ENCODE measurements at regions not wholly inside any gene's neighbourhood (a gene's known extent, or its start where the extent isn't known, plus 50 kb on each side); places are given as distances from the start of the nearest gene placed in this dataset.
A peak's percentile ranks its signal among the peaks of the same experiment; 100 is the strongest.

DNA sequence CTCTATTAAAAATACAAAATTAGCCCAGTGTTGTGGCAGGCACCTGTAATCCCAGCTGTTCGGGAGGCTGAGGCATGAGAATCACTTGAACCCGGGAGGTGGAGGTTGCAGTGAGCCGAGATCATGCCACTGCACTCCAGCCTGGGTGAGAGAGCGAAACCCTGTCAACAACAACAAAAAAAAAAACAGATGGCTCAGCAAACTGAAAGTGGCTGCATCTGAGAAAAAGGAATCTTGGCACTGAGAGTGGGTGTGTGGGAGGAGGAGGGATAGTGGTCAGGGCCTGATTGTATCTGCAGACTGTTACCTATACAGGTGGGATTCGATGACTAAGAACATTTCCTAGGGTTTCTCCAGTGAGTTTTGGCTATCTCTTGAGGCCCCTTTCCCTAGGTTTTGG, 122.2 kb upstream of the BARHL2 start:
- Histone ChIP-seq H3K9ac (ENCODE audit: low read length in 5 of 5) (no peak overlapping the region), H3K4me1 (ENCODE audit: control insufficient read depth in 5 of 5, insufficient read depth in 5 of 5, low read length in 5 of 5) (peaks cover 0 to 20% (median 14%) of the 10 kb centered on the region in 5 donors), H3K36me3 (ENCODE audit: control insufficient read depth in 5 of 5, insufficient read depth in 5 of 5, low read length in 5 of 5) (no peaks in the 10 kb centered on the region), H3K27ac (ENCODE audit: low read depth, low read length) (no peak overlapping the region), H3K4me3 (ENCODE audit: low read depth in 1 of 5, low read length in 5 of 5) (no peak overlapping the region), H3K27me3 (ENCODE audit: control insufficient read depth in 5 of 5, insufficient read depth in 4 of 5, low read length in 5 of 5) (peaks cover 7 to 31% (median 14%) of the 10 kb centered on the region in 5 donors), H3K9me3 (ENCODE audit: control insufficient read depth in 5 of 5, low read length in 5 of 5) (no peaks in the 10 kb centered on the region)

GRCh38 chr1:90838720-90839119, 121.6 kb upstream of the BARHL2 start:
- H3K36me3 ChIP-seq (ENCODE audit: control insufficient read depth in 5 of 5, insufficient read depth in 5 of 5, low read length in 5 of 5): no peaks in the 10 kb centered on the region
- no peaks in the 10 kb centered on the region for H3K9me3 ChIP-seq (ENCODE audit: control insufficient read depth in 5 of 5, low read length in 5 of 5)
- H3K27me3 ChIP-seq (ENCODE audit: control insufficient read depth in 5 of 5, insufficient read depth in 4 of 5, low read length in 5 of 5): peaks cover 7 to 34% (median 14%) of the 10 kb centered on the region in 5 donors
- H3K4me1 ChIP-seq (ENCODE audit: control insufficient read depth in 5 of 5, insufficient read depth in 5 of 5, low read length in 5 of 5): peaks cover 0 to 20% (median 14%) of the 10 kb centered on the region in 5 donors
- H3K9ac ChIP-seq (ENCODE audit: low read length in 5 of 5): no peak overlapping the region
- H3K27ac ChIP-seq (ENCODE audit: low read depth, low read length): no peak overlapping the region
- no peak overlapping the region for H3K4me3 ChIP-seq (ENCODE audit: low read depth in 1 of 5, low read length in 5 of 5)

DNA sequence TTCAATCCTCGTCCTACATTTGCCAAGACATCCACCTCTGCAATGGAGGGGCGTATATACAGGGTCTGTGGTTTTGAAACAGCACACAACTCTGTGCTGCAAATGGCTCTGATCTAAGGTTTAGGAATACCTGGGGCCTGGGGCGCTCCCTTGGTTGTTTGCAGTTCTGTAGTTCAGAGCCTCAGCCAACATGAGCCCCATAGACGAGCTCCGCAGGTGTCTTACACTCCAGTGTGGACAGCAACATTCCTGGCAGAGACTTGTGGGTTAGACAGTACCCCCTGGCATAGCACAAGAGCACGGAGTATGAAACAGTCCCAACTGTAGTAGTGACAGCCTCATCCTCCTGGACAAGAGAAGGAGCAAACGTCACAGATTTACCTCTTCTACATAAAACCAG, 120.3 kb upstream of the BARHL2 start:
- peaks cover 0 to 20% (median 14%) of the 10 kb centered on the region in 5 donors for H3K4me1 ChIP-seq (ENCODE audit: control insufficient read depth in 5 of 5, insufficient read depth in 5 of 5, low read length in 5 of 5)
- H3K4me3 ChIP-seq (ENCODE audit: low read depth in 1 of 5, low read length in 5 of 5): no peak overlapping the region
- no peaks in the 10 kb centered on the region for H3K36me3 ChIP-seq (ENCODE audit: control insufficient read depth in 5 of 5, insufficient read depth in 5 of 5, low read length in 5 of 5)
- no peak overlapping the region for H3K9ac ChIP-seq (ENCODE audit: low read length in 5 of 5)
- H3K27ac ChIP-seq (ENCODE audit: low read depth, low read length): no peak overlapping the region
- no peaks in the 10 kb centered on the region for H3K9me3 ChIP-seq (ENCODE audit: control insufficient read depth in 5 of 5, low read length in 5 of 5)
- peaks cover 7 to 34% (median 14%) of the 10 kb centered on the region in 5 donors for H3K27me3 ChIP-seq (ENCODE audit: control insufficient read depth in 5 of 5, insufficient read depth in 4 of 5, low read length in 5 of 5)

- Histone ChIP-seq H3K27ac (ENCODE audit: low read depth, low read length) (no peak overlapping the region), H3K36me3 (ENCODE audit: control insufficient read depth in 5 of 5, insufficient read depth in 5 of 5, low read length in 5 of 5) (no peaks in the 10 kb centered on the region), H3K9ac (ENCODE audit: low read length in 5 of 5) (peak overlapping the region in 1 of 5 donors; percentile 71), H3K4me1 (ENCODE audit: control insufficient read depth in 5 of 5, insufficient read depth in 5 of 5, low read length in 5 of 5) (peaks cover 0 to 20% (median 14%) of the 10 kb centered on the region in 5 donors), H3K9me3 (ENCODE audit: control insufficient read depth in 5 of 5, low read length in 5 of 5) (no peaks in the 10 kb centered on the region), H3K27me3 (ENCODE audit: control insufficient read depth in 5 of 5, insufficient read depth in 4 of 5, low read length in 5 of 5) (peaks cover 7 to 31% (median 14%) of the 10 kb centered on the region in 5 donors), H3K4me3 (ENCODE audit: low read depth in 1 of 5, low read length in 5 of 5) (peak overlapping the region; percentile 39 to 67 (median 65))
Observed at GRCh38 chr1:90836345-90836679, 119.2 kb upstream of the BARHL2 start.

DNA sequence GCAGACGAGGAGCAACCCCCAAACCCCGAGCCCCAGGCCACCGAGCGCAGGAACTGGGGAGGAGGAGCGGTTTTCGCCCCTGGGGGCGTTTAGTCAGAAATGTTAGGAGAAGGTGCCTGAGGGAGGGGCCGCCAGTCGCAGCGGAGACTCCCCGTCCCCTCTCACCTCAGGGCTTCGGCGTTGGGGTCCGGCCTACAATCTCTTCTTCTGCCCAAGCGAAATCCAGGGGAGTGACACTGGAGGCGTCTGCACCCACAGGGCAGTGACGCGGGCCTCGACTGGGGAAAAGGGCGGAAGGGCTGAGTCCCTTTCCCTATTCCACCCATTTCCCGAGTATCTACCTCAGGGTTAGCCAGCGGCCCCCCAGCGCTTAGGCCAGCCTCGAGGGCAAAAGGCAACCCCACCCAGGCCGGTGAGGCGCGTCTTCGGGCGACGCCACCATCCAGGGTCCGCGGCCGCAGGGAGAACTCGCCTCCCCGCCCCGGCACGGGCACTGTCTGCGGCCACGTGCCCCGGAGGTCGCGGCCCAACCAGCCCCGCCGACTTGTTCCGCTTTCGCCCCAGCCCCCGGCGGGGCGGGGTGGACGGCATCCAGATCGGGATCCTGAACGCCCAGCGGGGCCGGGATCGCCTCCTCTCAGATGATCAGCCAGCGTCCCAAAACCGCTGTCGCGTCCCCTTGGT, 118.7 kb upstream of the BARHL2 start:
- Histone ChIP-seq H3K27ac (ENCODE audit: low read depth, low read length) (no peak overlapping the region), H3K4me1 (ENCODE audit: control insufficient read depth in 5 of 5, insufficient read depth in 5 of 5, low read length in 5 of 5) (peaks cover 0 to 20% (median 14%) of the 10 kb centered on the region in 5 donors), H3K9ac (ENCODE audit: low read length in 5 of 5) (peak overlapping the region in 1 of 5 donors; percentile 71), H3K27me3 (ENCODE audit: control insufficient read depth in 5 of 5, insufficient read depth in 4 of 5, low read length in 5 of 5) (peaks cover 7 to 33% (median 14%) of the 10 kb centered on the region in 5 donors), H3K9me3 (ENCODE audit: control insufficient read depth in 5 of 5, low read length in 5 of 5) (no peaks in the 10 kb centered on the region), H3K4me3 (ENCODE audit: low read depth in 1 of 5, low read length in 5 of 5) (peak overlapping the region; percentile 39 to 67 (median 65)), H3K36me3 (ENCODE audit: control insufficient read depth in 5 of 5, insufficient read depth in 5 of 5, low read length in 5 of 5) (no peaks in the 10 kb centered on the region)

- Histone ChIP-seq H3K27me3 (ENCODE audit: control insufficient read depth in 5 of 5, insufficient read depth in 4 of 5, low read length in 5 of 5) (peaks cover 7 to 33% (median 14%) of the 10 kb centered on the region in 5 donors), H3K4me3 (ENCODE audit: low read depth in 1 of 5, low read length in 5 of 5) (peak overlapping the region; percentile 41 to 67 (median 65)), H3K9me3 (ENCODE audit: control insufficient read depth in 5 of 5, low read length in 5 of 5) (no peaks in the 10 kb centered on the region), H3K4me1 (ENCODE audit: control insufficient read depth in 5 of 5, insufficient read depth in 5 of 5, low read length in 5 of 5) (peaks cover 0 to 20% (median 14%) of the 10 kb centered on the region in 5 donors), H3K9ac (ENCODE audit: low read length in 5 of 5) (peak overlapping the region in 1 of 5 donors; percentile 71), H3K27ac (ENCODE audit: low read depth, low read length) (no peak overlapping the region), H3K36me3 (ENCODE audit: control insufficient read depth in 5 of 5, insufficient read depth in 5 of 5, low read length in 5 of 5) (no peaks in the 10 kb centered on the region)
Observed at GRCh38 chr1:90834886-90835660, 118.0 kb upstream of the BARHL2 start.

GRCh38 chr1:90834354-90834885, 117.3 kb upstream of the BARHL2 start:
- Histone ChIP-seq H3K9me3 (ENCODE audit: control insufficient read depth in 5 of 5, low read length in 5 of 5) (no peaks in the 10 kb centered on the region), H3K4me1 (ENCODE audit: control insufficient read depth in 5 of 5, insufficient read depth in 5 of 5, low read length in 5 of 5) (peaks cover 0 to 19% (median 14%) of the 10 kb centered on the region in 5 donors), H3K27ac (ENCODE audit: low read depth, low read length) (no peak overlapping the region), H3K4me3 (ENCODE audit: low read depth in 1 of 5, low read length in 5 of 5) (no peak overlapping the region), H3K36me3 (ENCODE audit: control insufficient read depth in 5 of 5, insufficient read depth in 5 of 5, low read length in 5 of 5) (no peaks in the 10 kb centered on the region), H3K27me3 (ENCODE audit: control insufficient read depth in 5 of 5, insufficient read depth in 4 of 5, low read length in 5 of 5) (peaks cover 7 to 33% (median 14%) of the 10 kb centered on the region in 5 donors), H3K9ac (ENCODE audit: low read length in 5 of 5) (no peak overlapping the region)

- H3K27ac ChIP-seq (ENCODE audit: low read depth, low read length): no peak overlapping the region
- H3K4me1 ChIP-seq (ENCODE audit: control insufficient read depth in 5 of 5, insufficient read depth in 5 of 5, low read length in 5 of 5): peaks cover 0 to 17% (median 14%) of the 10 kb centered on the region in 5 donors
- no peak overlapping the region for H3K9ac ChIP-seq (ENCODE audit: low read length in 5 of 5)
- peaks cover 7 to 33% (median 14%) of the 10 kb centered on the region in 5 donors for H3K27me3 ChIP-seq (ENCODE audit: control insufficient read depth in 5 of 5, insufficient read depth in 4 of 5, low read length in 5 of 5)
- no peaks in the 10 kb centered on the region for H3K9me3 ChIP-seq (ENCODE audit: control insufficient read depth in 5 of 5, low read length in 5 of 5)
- H3K36me3 ChIP-seq (ENCODE audit: control insufficient read depth in 5 of 5, insufficient read depth in 5 of 5, low read length in 5 of 5): no peaks in the 10 kb centered on the region
- no peak overlapping the region for H3K4me3 ChIP-seq (ENCODE audit: low read depth in 1 of 5, low read length in 5 of 5)
Observed at GRCh38 chr1:90833466-90834110, 116.5 kb upstream of the BARHL2 start.

DNA sequence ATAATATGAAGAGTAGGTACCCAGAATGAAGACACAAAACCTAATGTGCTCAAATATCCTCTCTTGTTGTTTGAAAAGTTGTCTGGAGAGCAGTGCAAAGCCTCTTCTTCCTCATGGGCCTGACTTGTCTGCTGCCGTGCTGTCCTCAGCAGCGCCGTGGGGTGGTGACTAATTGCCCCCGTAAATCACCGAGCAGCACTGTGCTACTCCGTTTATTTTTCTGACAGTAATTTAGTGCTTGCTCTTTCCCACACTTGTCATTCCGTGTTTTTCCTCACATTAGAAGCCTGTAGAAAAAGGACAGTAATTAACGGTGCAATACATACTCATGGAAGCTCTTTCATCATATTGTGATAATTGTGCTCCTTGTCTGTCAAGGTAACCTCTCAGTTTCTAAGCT, 114.8 kb upstream of the BARHL2 start:
- Histone ChIP-seq H3K36me3 (ENCODE audit: control insufficient read depth in 5 of 5, insufficient read depth in 5 of 5, low read length in 5 of 5) (no peaks in the 10 kb centered on the region), H3K9me3 (ENCODE audit: control insufficient read depth in 5 of 5, low read length in 5 of 5) (no peaks in the 10 kb centered on the region), H3K9ac (ENCODE audit: low read length in 5 of 5) (no peak overlapping the region), H3K4me3 (ENCODE audit: low read depth in 1 of 5, low read length in 5 of 5) (no peak overlapping the region), H3K4me1 (ENCODE audit: control insufficient read depth in 5 of 5, insufficient read depth in 5 of 5, low read length in 5 of 5) (peaks cover 0 to 17% (median 14%) of the 10 kb centered on the region in 5 donors), H3K27me3 (ENCODE audit: control insufficient read depth in 5 of 5, insufficient read depth in 4 of 5, low read length in 5 of 5) (peaks cover 7 to 31% (median 14%) of the 10 kb centered on the region in 5 donors), H3K27ac (ENCODE audit: low read depth, low read length) (no peak overlapping the region)
